GM23338 (cell line): ENCODE measurements at regions not wholly inside any gene's neighbourhood (a gene's known extent, or its start where the extent isn't known, plus 50 kb on each side); places are given as distances from the start of the nearest gene placed in this dataset.

Source experiments
- ATAC-seq: fragments of 200-7000 bp; cut with Tn5 transposase; 3 replicates; pipeline ENCODE4 v1.9.1; 2020
- DNase-seq: peaks from one replicate; pipeline ENCODE4 v3.0.0-alpha.2; 2015; ENCODE audit warnings: low spot score
- H2AFZ ChIP-seq: fragments of 200-600 bp; sonication (generic); 2 replicates; pipeline ENCODE4 v1.8.0; 2016; ENCODE audit warnings: antibody characterized with exemption, mild to moderate bottlenecking, moderate library complexity
- H3F3A ChIP-seq: fragments of 200-600 bp; sonication (generic); replicated peaks from 2 replicates; pipeline ENCODE4 v1.8.0; 2017; ENCODE audit warnings: antibody characterized with exemption, mixed run types, low read depth
- H3K27ac ChIP-seq: fragments of 200-600 bp; sonication (generic); 2 replicates; pipeline ENCODE4 v1.6.1; 2016; ENCODE audit warnings: low read depth
- H3K27me3 ChIP-seq: fragments of 200-600 bp; sonication (generic); 2 replicates; pipeline ENCODE4 v1.8.0; 2016; ENCODE audit warnings: mild to moderate bottlenecking, mixed run types, moderate library complexity; ENCODE audit not compliant: insufficient read depth
- H3K36me3 ChIP-seq: fragments of 200-600 bp; sonication (generic); 2 replicates; pipeline ENCODE4 v1.8.0; 2016; ENCODE audit warnings: mild to moderate bottlenecking; ENCODE audit not compliant: insufficient read depth
- H3K4me1 ChIP-seq: fragments of 200-600 bp; sonication (generic); 2 replicates; pipeline ENCODE4 v1.8.0; 2016; ENCODE audit warnings: mild to moderate bottlenecking, moderate library complexity; ENCODE audit not compliant: insufficient read depth
- H3K4me2 ChIP-seq: fragments of 200-600 bp; sonication (generic); 2 replicates; pipeline ENCODE4 v1.7.1; 2017; ENCODE audit warnings: mixed run types
- H3K4me3 ChIP-seq: fragments of 200-600 bp; sonication (generic); 2 replicates; pipeline ENCODE4 v1.6.1; 2016; ENCODE audit warnings: mixed run types
- H3K79me2 ChIP-seq: fragments of 200-600 bp; sonication (generic); replicated peaks from 2 replicates; pipeline ENCODE4 v1.8.0; 2017; ENCODE audit warnings: mild to moderate bottlenecking; ENCODE audit not compliant: insufficient read depth
- H3K9me2 ChIP-seq: fragments of 200-600 bp; sonication (generic); 2 replicates; pipeline ENCODE4 v1.8.0; 2017; ENCODE audit not compliant: insufficient read depth
- H4K20me1 ChIP-seq: fragments of 200-600 bp; sonication (generic); replicated peaks from 2 replicates; pipeline ENCODE4 v1.8.0; 2017; ENCODE audit warnings: mild to moderate bottlenecking; ENCODE audit not compliant: insufficient read depth
- H3K27ac Mint-ChIP-seq: 2 replicates; pipeline ENCODE4 v1.8.0; 2020; ENCODE audit warnings: inconsistent platforms, mild to moderate bottlenecking, moderate library complexity, mixed read lengths
- H3K27me3 Mint-ChIP-seq: 3 replicates; pipeline ENCODE4 v1.8.0; 2022; ENCODE audit warnings: low read depth, mild to moderate bottlenecking, moderate library complexity, mixed read lengths, inconsistent platforms; ENCODE audit not compliant: insufficient read depth, poor library complexity
- H3K36me3 Mint-ChIP-seq: 3 replicates; pipeline ENCODE4 v1.8.0; 2021; ENCODE audit warnings: low read depth, mild to moderate bottlenecking, inconsistent platforms, moderate library complexity, mixed read lengths
- H3K4me1 Mint-ChIP-seq: 3 replicates; pipeline ENCODE4 v1.8.0; 2020; ENCODE audit warnings: mild to moderate bottlenecking, inconsistent platforms, mixed read lengths
- H3K4me3 Mint-ChIP-seq: 3 replicates; pipeline ENCODE4 v1.8.0; 2021; ENCODE audit warnings: moderate library complexity, mild to moderate bottlenecking, inconsistent platforms, mixed read lengths
- H3K9me3 Mint-ChIP-seq: 3 replicates; pipeline ENCODE4 v1.8.0; 2020; ENCODE audit warnings: moderate library complexity, mild to moderate bottlenecking, inconsistent platforms, mixed read lengths
- CREB1 ChIP-seq: fragments of 250-450 bp; sonication (Bioruptor Pico); IDR thresholded peaks from 2 replicates; pipeline ENCODE4 v1.5.0; 2020; ENCODE audit warnings: low read depth, mild to moderate bottlenecking, moderate library complexity
- EZH2 ChIP-seq: fragments of 200-600 bp; sonication (generic); IDR thresholded peaks from one replicate; pipeline ENCODE4 v1.8.0; 2017; ENCODE audit warnings: antibody characterized with exemption, mild to moderate bottlenecking, low read depth; ENCODE audit not compliant: unreplicated experiment
- EZH2phosphoT487 ChIP-seq: fragments of 200-600 bp; sonication (generic); IDR thresholded peaks from one replicate; pipeline ENCODE4 v1.8.1; 2018; ENCODE audit warnings: antibody characterized with exemption; ENCODE audit not compliant: unreplicated experiment
- JUNB ChIP-seq: IDR thresholded peaks from one replicate; pipeline ENCODE4 v1.6.1; 2016; ENCODE audit warnings: antibody characterized with exemption; ENCODE audit not compliant: unreplicated experiment
- NANOG ChIP-seq: IDR thresholded peaks from 2 replicates; pipeline ENCODE4 v1.6.1; 2016; ENCODE audit warnings: antibody characterized with exemption, borderline replicate concordance
- POLR2AphosphoS5 ChIP-seq: IDR thresholded peaks from 2 replicates; pipeline ENCODE4 v1.6.1; 2016; ENCODE audit warnings: antibody characterized with exemption, low read depth
- STAT1 ChIP-seq: IDR thresholded peaks from one replicate; pipeline ENCODE4 v1.6.1; 2016; ENCODE audit warnings: antibody characterized with exemption; ENCODE audit not compliant: unreplicated experiment
- ZNF114 ChIP-seq: fragments of 250-450 bp; sonication (Bioruptor Pico); IDR thresholded peaks from 2 replicates; pipeline ENCODE4 v1.5.0; 2020; ENCODE audit warnings: mild to moderate bottlenecking, moderate library complexity
- ZNF331 ChIP-seq: fragments of 250-450 bp; sonication (Bioruptor Pico); IDR thresholded peaks from 2 replicates; pipeline ENCODE4 v1.5.0; 2020; ENCODE audit warnings: low read depth, mild to moderate bottlenecking, moderate library complexity
- TF ChIP-seq, protein P1 (sequence below): IDR thresholded peaks from 2 replicates; pipeline ENCODE4 v1.6.1; 2016; ENCODE audit warnings: antibody characterized with exemption
- TF ChIP-seq, protein P2 (sequence below): fragments of 250-450 bp; sonication (Bioruptor Pico); IDR thresholded peaks from 2 replicates; pipeline ENCODE4 v1.5.0; 2020; ENCODE audit warnings: mild to moderate bottlenecking, moderate library complexity
- TF ChIP-seq, protein P3 (sequence below), 2 experiments: fragments of 200-600 bp in 1 of 2; sonication (generic) in 1 of 2; conservative IDR thresholded peaks; 2 replicates each; pipeline versions ENCODE4 v1.5.1 to v1.6.1; 2016 to 2017; ENCODE audit warnings: antibody characterized with exemption in 2 of 2, low read depth in 2 of 2, mild to moderate bottlenecking in 2 of 2, moderate library complexity in 1 of 2
- TF ChIP-seq, protein P4 (sequence below): IDR thresholded peaks from one replicate; pipeline ENCODE4 v1.6.1; 2018; ENCODE audit warnings: antibody characterized with exemption; ENCODE audit not compliant: unreplicated experiment

DNA sequence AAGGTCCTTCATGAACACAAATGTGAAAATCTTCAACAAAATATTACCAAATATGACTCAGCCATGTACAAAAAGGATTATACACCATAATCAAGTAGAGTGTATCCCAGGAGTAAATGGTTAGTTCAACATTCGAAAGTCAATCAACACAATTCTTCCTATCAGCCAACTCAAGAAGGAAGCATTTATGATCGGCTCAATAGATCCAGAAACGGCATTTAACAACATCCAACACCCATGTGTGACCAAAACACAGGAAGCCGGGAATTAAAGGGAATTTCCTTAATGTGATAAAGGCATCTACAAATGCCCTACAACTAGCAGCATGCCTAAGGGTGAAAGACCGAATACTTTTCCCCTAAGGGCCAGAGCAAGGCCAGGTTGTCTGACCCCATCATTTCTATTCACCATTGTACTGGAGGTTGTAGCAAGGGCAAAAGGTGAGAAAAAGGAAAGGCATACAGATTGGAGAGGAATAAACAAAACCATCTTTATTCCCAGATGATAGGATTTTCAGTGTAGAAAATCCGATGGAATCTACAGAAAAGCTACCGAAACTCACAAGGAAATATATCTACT, 69.9 kb upstream of the CLDN5 start:
- DNase-seq (no peak), ATAC-seq (no peak)
- Histone ChIP-seq H3K36me3 (no peaks in the 10 kb centered on the region), H3K27ac (no peak overlapping the region), H4K20me1 (no peaks in the 10 kb centered on the region), H3K9me2 (0 out of 2 replicates have a peak, but pooled peaks cover under 1% of the 10 kb centered on the region), H3K4me1 (peaks cover 8% of the 10 kb centered on the region), H3K27me3 (no peaks in the 10 kb centered on the region), H2AFZ (no peak overlapping the region), H3K79me2 (no peaks in the 10 kb centered on the region), H3F3A (no peaks in the 10 kb centered on the region), H3K4me3 (no peak overlapping the region), H3K4me2 (no peak overlapping the region)
- peaks cover 4% of the 10 kb centered on the region for H3K27me3 Mint-ChIP-seq
- no peaks in the 10 kb centered on the region for H3K36me3 Mint-ChIP-seq
- H3K9me3 Mint-ChIP-seq = no peaks in the 10 kb centered on the region
- no peak overlapping the region for H3K27ac Mint-ChIP-seq
- no peak overlapping the region for H3K4me3 Mint-ChIP-seq
- TF ChIP-seq EZH2phosphoT487 (no peak), CREB1 (no peak), STAT1 (no peak), EZH2 (no peak), ZNF114 (CRISPR knock-in tag) (no peak), POLR2AphosphoS5 (no peak), NANOG (no peak), JUNB (no peak), ZNF331 (CRISPR knock-in tag) (no peak)
- TF ChIP-seq, protein P1, sequence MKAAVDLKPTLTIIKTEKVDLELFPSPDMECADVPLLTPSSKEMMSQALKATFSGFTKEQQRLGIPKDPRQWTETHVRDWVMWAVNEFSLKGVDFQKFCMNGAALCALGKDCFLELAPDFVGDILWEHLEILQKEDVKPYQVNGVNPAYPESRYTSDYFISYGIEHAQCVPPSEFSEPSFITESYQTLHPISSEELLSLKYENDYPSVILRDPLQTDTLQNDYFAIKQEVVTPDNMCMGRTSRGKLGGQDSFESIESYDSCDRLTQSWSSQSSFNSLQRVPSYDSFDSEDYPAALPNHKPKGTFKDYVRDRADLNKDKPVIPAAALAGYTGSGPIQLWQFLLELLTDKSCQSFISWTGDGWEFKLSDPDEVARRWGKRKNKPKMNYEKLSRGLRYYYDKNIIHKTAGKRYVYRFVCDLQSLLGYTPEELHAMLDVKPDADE = no peak
- TF ChIP-seq, protein P2, sequence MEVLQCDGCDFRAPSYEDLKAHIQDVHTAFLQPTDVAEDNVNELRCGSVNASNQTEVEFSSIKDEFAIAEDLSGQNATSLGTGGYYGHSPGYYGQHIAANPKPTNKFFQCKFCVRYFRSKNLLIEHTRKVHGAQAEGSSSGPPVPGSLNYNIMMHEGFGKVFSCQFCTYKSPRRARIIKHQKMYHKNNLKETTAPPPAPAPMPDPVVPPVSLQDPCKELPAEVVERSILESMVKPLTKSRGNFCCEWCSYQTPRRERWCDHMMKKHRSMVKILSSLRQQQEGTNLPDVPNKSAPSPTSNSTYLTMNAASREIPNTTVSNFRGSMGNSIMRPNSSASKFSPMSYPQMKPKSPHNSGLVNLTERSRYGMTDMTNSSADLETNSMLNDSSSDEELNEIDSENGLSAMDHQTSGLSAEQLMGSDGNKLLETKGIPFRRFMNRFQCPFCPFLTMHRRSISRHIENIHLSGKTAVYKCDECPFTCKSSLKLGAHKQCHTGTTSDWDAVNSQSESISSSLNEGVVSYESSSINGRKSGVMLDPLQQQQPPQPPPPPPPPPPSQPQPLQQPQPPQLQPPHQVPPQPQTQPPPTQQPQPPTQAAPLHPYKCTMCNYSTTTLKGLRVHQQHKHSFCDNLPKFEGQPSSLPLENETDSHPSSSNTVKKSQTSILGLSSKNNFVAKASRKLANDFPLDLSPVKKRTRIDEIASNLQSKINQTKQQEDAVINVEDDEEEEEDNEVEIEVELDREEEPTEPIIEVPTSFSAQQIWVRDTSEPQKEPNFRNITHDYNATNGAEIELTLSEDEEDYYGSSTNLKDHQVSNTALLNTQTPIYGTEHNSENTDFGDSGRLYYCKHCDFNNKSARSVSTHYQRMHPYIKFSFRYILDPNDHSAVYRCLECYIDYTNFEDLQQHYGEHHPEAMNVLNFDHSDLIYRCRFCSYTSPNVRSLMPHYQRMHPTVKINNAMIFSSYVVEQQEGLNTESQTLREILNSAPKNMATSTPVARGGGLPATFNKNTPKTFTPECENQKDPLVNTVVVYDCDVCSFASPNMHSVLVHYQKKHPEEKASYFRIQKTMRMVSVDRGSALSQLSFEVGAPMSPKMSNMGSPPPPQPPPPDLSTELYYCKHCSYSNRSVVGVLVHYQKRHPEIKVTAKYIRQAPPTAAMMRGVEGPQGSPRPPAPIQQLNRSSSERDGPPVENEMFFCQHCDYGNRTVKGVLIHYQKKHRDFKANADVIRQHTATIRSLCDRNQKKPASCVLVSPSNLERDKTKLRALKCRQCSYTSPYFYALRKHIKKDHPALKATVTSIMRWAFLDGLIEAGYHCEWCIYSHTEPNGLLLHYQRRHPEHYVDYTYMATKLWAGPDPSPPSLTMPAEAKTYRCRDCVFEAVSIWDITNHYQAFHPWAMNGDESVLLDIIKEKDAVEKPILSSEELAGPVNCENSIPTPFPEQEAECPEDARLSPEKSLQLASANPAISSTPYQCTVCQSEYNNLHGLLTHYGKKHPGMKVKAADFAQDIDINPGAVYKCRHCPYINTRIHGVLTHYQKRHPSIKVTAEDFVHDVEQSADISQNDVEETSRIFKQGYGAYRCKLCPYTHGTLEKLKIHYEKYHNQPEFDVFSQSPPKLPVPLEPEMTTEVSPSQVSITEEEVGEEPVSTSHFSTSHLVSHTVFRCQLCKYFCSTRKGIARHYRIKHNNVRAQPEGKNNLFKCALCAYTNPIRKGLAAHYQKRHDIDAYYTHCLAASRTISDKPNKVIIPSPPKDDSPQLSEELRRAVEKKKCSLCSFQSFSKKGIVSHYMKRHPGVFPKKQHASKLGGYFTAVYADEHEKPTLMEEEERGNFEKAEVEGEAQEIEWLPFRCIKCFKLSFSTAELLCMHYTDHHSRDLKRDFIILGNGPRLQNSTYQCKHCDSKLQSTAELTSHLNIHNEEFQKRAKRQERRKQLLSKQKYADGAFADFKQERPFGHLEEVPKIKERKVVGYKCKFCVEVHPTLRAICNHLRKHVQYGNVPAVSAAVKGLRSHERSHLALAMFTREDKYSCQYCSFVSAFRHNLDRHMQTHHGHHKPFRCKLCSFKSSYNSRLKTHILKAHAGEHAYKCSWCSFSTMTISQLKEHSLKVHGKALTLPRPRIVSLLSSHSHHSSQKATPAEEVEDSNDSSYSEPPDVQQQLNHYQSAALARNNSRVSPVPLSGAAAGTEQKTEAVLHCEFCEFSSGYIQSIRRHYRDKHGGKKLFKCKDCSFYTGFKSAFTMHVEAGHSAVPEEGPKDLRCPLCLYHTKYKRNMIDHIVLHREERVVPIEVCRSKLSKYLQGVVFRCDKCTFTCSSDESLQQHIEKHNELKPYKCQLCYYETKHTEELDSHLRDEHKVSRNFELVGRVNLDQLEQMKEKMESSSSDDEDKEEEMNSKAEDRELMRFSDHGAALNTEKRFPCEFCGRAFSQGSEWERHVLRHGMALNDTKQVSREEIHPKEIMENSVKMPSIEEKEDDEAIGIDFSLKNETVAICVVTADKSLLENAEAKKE (CRISPR knock-in tag) = no peak
- TF ChIP-seq, protein P3, sequence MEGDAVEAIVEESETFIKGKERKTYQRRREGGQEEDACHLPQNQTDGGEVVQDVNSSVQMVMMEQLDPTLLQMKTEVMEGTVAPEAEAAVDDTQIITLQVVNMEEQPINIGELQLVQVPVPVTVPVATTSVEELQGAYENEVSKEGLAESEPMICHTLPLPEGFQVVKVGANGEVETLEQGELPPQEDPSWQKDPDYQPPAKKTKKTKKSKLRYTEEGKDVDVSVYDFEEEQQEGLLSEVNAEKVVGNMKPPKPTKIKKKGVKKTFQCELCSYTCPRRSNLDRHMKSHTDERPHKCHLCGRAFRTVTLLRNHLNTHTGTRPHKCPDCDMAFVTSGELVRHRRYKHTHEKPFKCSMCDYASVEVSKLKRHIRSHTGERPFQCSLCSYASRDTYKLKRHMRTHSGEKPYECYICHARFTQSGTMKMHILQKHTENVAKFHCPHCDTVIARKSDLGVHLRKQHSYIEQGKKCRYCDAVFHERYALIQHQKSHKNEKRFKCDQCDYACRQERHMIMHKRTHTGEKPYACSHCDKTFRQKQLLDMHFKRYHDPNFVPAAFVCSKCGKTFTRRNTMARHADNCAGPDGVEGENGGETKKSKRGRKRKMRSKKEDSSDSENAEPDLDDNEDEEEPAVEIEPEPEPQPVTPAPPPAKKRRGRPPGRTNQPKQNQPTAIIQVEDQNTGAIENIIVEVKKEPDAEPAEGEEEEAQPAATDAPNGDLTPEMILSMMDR (conservative IDR thresholded peaks at IDR 0.05; ENCODE audit: low read depth in 2 of 2) = no peak
- TF ChIP-seq, protein P4, sequence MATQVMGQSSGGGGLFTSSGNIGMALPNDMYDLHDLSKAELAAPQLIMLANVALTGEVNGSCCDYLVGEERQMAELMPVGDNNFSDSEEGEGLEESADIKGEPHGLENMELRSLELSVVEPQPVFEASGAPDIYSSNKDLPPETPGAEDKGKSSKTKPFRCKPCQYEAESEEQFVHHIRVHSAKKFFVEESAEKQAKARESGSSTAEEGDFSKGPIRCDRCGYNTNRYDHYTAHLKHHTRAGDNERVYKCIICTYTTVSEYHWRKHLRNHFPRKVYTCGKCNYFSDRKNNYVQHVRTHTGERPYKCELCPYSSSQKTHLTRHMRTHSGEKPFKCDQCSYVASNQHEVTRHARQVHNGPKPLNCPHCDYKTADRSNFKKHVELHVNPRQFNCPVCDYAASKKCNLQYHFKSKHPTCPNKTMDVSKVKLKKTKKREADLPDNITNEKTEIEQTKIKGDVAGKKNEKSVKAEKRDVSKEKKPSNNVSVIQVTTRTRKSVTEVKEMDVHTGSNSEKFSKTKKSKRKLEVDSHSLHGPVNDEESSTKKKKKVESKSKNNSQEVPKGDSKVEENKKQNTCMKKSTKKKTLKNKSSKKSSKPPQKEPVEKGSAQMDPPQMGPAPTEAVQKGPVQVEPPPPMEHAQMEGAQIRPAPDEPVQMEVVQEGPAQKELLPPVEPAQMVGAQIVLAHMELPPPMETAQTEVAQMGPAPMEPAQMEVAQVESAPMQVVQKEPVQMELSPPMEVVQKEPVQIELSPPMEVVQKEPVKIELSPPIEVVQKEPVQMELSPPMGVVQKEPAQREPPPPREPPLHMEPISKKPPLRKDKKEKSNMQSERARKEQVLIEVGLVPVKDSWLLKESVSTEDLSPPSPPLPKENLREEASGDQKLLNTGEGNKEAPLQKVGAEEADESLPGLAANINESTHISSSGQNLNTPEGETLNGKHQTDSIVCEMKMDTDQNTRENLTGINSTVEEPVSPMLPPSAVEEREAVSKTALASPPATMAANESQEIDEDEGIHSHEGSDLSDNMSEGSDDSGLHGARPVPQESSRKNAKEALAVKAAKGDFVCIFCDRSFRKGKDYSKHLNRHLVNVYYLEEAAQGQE = no peak
- peaks cover 9% of the 10 kb centered on the region for H3K4me1 Mint-ChIP-seq
